Endothelial cell of umbilical vein (primary cell): ENCODE measurements at regions not wholly inside any gene's neighbourhood (a gene's known extent, or its start where the extent isn't known, plus 50 kb on each side); places are given as distances from the start of the nearest gene placed in this dataset.

Experiments
- EZH2 ChIP-seq: IDR thresholded peaks from 2 replicates; pipeline ENCODE4 v1.6.1; 2012; ENCODE audit warnings: borderline replicate concordance, low read depth, mild to moderate bottlenecking, moderate library complexity, low read length, inconsistent platforms; ENCODE audit not compliant: severe bottlenecking
- MAX ChIP-seq: IDR thresholded peaks from 2 replicates; pipeline ENCODE4 v1.6.1; 2011; ENCODE audit not compliant: insufficient read depth, insufficient read length
- MYC ChIP-seq: IDR thresholded peaks from one replicate; pipeline ENCODE4 v1.6.1; 2011; ENCODE audit warnings: mild to moderate bottlenecking, low read depth, low read length
- POLR2A ChIP-seq: IDR thresholded peaks from 2 replicates; pipeline ENCODE4 v1.6.1; 2012; ENCODE audit warnings: low read depth, mild to moderate bottlenecking, control low read depth, low read length
- POLR2AphosphoS5 ChIP-seq: IDR thresholded peaks from 2 replicates; pipeline ENCODE4 v1.6.1; 2012; ENCODE audit warnings: low read depth, mild to moderate bottlenecking, control low read depth, low read length, moderate library complexity; ENCODE audit not compliant: insufficient read depth
- TF ChIP-seq, protein P1 (sequence below), 2 donors: IDR thresholded peaks; 1 replicate in 1 of 2; 2 replicates in 1 of 2; pipeline ENCODE4 v1.5.1; 2011; ENCODE audit warnings: low read length in 2 of 2, mild to moderate bottlenecking in 2 of 2, moderate library complexity in 2 of 2, control low read depth in 1 of 2, inconsistent platforms in 1 of 2, low read depth in 1 of 2; ENCODE audit not compliant: insufficient read depth in 1 of 2; ENCODE audit errors: extremely low read depth in 1 of 2

GRCh38 chr12:91331371-91331770 is 148.8 kb upstream of the DCN start:
- TF ChIP-seq, protein P1, sequence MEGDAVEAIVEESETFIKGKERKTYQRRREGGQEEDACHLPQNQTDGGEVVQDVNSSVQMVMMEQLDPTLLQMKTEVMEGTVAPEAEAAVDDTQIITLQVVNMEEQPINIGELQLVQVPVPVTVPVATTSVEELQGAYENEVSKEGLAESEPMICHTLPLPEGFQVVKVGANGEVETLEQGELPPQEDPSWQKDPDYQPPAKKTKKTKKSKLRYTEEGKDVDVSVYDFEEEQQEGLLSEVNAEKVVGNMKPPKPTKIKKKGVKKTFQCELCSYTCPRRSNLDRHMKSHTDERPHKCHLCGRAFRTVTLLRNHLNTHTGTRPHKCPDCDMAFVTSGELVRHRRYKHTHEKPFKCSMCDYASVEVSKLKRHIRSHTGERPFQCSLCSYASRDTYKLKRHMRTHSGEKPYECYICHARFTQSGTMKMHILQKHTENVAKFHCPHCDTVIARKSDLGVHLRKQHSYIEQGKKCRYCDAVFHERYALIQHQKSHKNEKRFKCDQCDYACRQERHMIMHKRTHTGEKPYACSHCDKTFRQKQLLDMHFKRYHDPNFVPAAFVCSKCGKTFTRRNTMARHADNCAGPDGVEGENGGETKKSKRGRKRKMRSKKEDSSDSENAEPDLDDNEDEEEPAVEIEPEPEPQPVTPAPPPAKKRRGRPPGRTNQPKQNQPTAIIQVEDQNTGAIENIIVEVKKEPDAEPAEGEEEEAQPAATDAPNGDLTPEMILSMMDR (IDR thresholded peaks at IDR 0.05; ENCODE audit: extremely low read depth in 1 of 2, insufficient read depth in 1 of 2, low read depth in 1 of 2, low read length in 2 of 2) = no peak
- TF ChIP-seq EZH2 (no peak), MAX (no peak), MYC (no peak), POLR2AphosphoS5 (no peak), POLR2A (no peak)
